T-cell (primary cell): ENCODE measurements at regions not wholly inside any gene's neighbourhood (a gene's known extent, or its start where the extent isn't known, plus 50 kb on each side); places are given as distances from the start of the nearest gene placed in this dataset.

ENCODE experiments used
- ATAC-seq, 4 experiments: fragments of 200-7000 bp in 3 of 4; fragments of 150-1000 bp in 1 of 4; cut with Tn5 transposase; replicated peaks in 1 of 4; 1 replicate in 3 of 4; 2 replicates in 1 of 4; pipeline ENCODE4 v1.10.0; 2021; ENCODE audit warnings: moderate library complexity in 3 of 4, mild to moderate bottlenecking in 2 of 4, moderate number of reproducible peaks in 1 of 4
- CTCF ChIA-PET, 2 donors: fragments of 300-600 bp; sonication (Branson Sonifier 250); formaldehyde crosslinking; loops; one replicate each; lab custom pipeline; 2022; ENCODE audit warnings: antibody characterized with exemption in 2 of 2; lab: Charles Lee
- POLR2A ChIA-PET, 2 donors: fragments of 300-600 bp; sonication (Branson Sonifier 250); formaldehyde crosslinking; loops; one replicate each; lab custom pipeline; 2022; ENCODE audit warnings: antibody characterized with exemption in 2 of 2; lab: Charles Lee
- DNase-seq, 35 experiments: peaks; one replicate each; pipeline versions ENCODE4 v3.0.0 to v3.0.0-alpha.2; 2013 to 2023
- H3K27ac ChIP-seq: one replicate; pipeline ENCODE4 v1.5.1; 2013; ENCODE audit warnings: low read length
- H3K27me3 ChIP-seq, 2 experiments: replicated peaks in 1 of 2; 1 replicate in 1 of 2; 2 replicates in 1 of 2; pipeline versions ENCODE4 v1.6.1 to v1.7.0; 2013; ENCODE audit warnings: low read length in 1 of 2, mixed read lengths in 1 of 2; ENCODE audit not compliant: control insufficient read depth in 2 of 2, insufficient read depth in 2 of 2; ENCODE audit errors: extremely low read depth in 1 of 2
- H3K36me3 ChIP-seq, 2 donors: 1 replicate in 1 of 2; 2 replicates in 1 of 2; pipeline versions ENCODE4 v1.6.1 to v1.7.0; 2013; ENCODE audit warnings: low read length in 1 of 2; ENCODE audit not compliant: control insufficient read depth in 2 of 2, insufficient read depth in 1 of 2; ENCODE audit errors: extremely low read depth in 1 of 2
- H3K4me1 ChIP-seq, 2 experiments: 1 replicate in 1 of 2; 2 replicates in 1 of 2; pipeline versions ENCODE4 v1.6.1 to v1.7.0; 2013; ENCODE audit warnings: low read length in 2 of 2, mixed read lengths in 1 of 2; ENCODE audit not compliant: insufficient read depth in 2 of 2, control insufficient read depth in 1 of 2; ENCODE audit errors: extremely low read depth in 1 of 2
- H3K4me3 ChIP-seq, 2 donors: 1 replicate in 1 of 2; 2 replicates in 1 of 2; pipeline versions ENCODE4 v1.5.1 to v1.7.0; 2013; ENCODE audit warnings: mild to moderate bottlenecking in 2 of 2, low read length in 1 of 2, moderate library complexity in 1 of 2; ENCODE audit not compliant: control insufficient read depth in 1 of 2; ENCODE audit errors: extremely low read depth in 1 of 2
- H3K9me3 ChIP-seq: 2 replicates; pipeline ENCODE4 v1.7.0; 2013
- H3K27ac Mint-ChIP-seq, 2 donors: one replicate each; pipeline ENCODE4 v1.8.0; 2020 to 2021; ENCODE audit warnings: mild to moderate bottlenecking in 2 of 2, mixed read lengths in 2 of 2
- H3K27me3 Mint-ChIP-seq, 2 donors: one replicate each; pipeline ENCODE4 v1.8.0; 2021 to 2022; ENCODE audit warnings: mixed read lengths in 2 of 2
- H3K36me3 Mint-ChIP-seq: one replicate; pipeline ENCODE4 v1.8.0; 2021; ENCODE audit warnings: mixed read lengths
- H3K4me1 Mint-ChIP-seq, 3 donors: one replicate each; pipeline ENCODE4 v1.8.0; 2020 to 2022; ENCODE audit warnings: mixed read lengths in 3 of 3, mild to moderate bottlenecking in 1 of 3
- H3K4me3 Mint-ChIP-seq, 3 donors: one replicate each; pipeline ENCODE4 v1.8.0; 2020 to 2022; ENCODE audit warnings: mild to moderate bottlenecking in 3 of 3, mixed read lengths in 3 of 3, moderate library complexity in 3 of 3
- H3K9me3 Mint-ChIP-seq, 3 donors: one replicate each; pipeline ENCODE4 v1.8.0; 2020 to 2022; ENCODE audit warnings: mixed read lengths in 3 of 3
- WGBS: methylation state at CpG from one replicate; pipeline ENCODE4 v1.1.5; 2013; ENCODE audit warnings: missing lambda C conversion rate; ENCODE audit not compliant: insufficient coverage; 5-methylcytosine and 5-hydroxymethylcytosine counted together

DNA sequence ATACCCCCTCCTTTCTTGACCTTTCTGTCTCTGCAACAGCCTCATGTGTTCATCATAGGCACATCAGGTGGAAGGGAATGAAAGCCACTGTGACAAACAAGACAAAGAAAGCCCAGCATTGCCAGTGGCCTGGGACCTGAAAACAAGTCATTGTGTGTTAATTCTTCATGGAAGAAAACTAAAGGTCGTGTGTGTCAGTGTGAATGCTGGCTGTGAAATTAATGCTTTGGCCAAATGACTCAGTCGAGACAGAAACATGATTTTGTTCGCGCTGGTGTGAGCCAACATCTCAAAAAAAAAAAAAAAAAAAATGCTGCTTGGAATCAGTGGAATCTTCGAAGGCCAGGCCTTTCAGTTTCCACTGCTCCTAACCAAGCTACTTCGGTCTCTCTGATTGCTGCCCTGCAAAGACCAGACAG, 386.5 kb upstream of the PROK2 start:
- H3K36me3 Mint-ChIP-seq = no peaks in the 10 kb centered on the region
- Histone ChIP-seq H3K4me1 (no peaks in the 10 kb centered on the region), H3K27ac (no peak overlapping the region), H3K36me3 (no peaks in the 10 kb centered on the region), H3K27me3 (peaks cover 0 to 8% of the 10 kb centered on the region in 2 experiments), H3K4me3 (no peak overlapping the region), H3K9me3 (no peaks in the 10 kb centered on the region)
- ChIA-PET POLR2A (no interaction called here), CTCF (interaction anchor here in 1 of 2 donors (0.6 kb wide), 1 partner anchor 583 kb away, joined by 4 read pairs; no protein-coding TSS in a partner anchor)
- H3K4me1 Mint-ChIP-seq = peaks cover 0 to 2% (median 1%) of the 10 kb centered on the region in 3 donors
- H3K9me3 Mint-ChIP-seq = no peaks in the 10 kb centered on the region
- WGBS = 100% methylated on average over 3 of the region's 6 CpGs
- H3K27me3 Mint-ChIP-seq = peaks cover 12 to 16% of the 10 kb centered on the region in 2 donors
- ATAC-seq (no peak), DNase-seq (no peak)
- H3K4me3 Mint-ChIP-seq = no peak overlapping the region
- H3K27ac Mint-ChIP-seq = no peak overlapping the region

GRCh38 chr3:72169561-72170472, 384.9 kb upstream of the PROK2 start:
- 82% methylated on average over 3 of the region's 5 CpGs for WGBS
- Histone ChIP-seq H3K9me3 (no peaks in the 10 kb centered on the region), H3K27me3 (no peaks in the 10 kb centered on the region), H3K4me1 (no peaks in the 10 kb centered on the region), H3K36me3 (no peaks in the 10 kb centered on the region), H3K27ac (no peak overlapping the region), H3K4me3 (no peak overlapping the region)
- CTCF ChIA-PET = no interaction called here
- ATAC-seq (no peak), DNase-seq (no peak)
- Mint-ChIP-seq H3K4me3 (no peak overlapping the region), H3K4me1 (no peaks in the 10 kb centered on the region), H3K27me3 (peaks cover 3 to 6% of the 10 kb centered on the region in 2 donors), H3K9me3 (no peaks in the 10 kb centered on the region), H3K36me3 (no peaks in the 10 kb centered on the region), H3K27ac (no peak overlapping the region)
- POLR2A ChIA-PET = no interaction called here

DNA sequence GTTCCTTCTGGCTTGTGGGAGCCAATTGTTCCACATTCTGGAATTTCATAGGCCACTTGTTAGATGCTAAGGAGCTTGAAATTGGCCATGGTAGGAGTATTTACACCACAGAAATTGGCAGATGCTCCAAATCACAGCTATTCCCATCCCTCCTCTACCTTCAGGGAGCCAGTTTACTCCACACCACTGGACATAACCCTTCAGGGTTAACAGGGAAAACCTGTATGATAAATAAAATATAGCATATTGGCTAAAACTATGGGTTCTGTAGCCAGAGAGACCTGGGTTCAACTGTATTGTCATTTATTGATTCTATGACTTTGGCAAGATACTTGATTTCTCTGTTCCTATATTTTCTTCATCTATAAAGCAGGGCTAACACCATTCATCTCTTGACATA, 384.2 kb upstream of the PROK2 start:
- Histone ChIP-seq H3K4me1 (no peaks in the 10 kb centered on the region), H3K4me3 (no peak overlapping the region), H3K27me3 (no peaks in the 10 kb centered on the region), H3K27ac (no peak overlapping the region), H3K36me3 (no peaks in the 10 kb centered on the region), H3K9me3 (no peaks in the 10 kb centered on the region)
- H3K27me3 Mint-ChIP-seq = peaks cover 3 to 4% of the 10 kb centered on the region in 2 donors
- H3K36me3 Mint-ChIP-seq = no peaks in the 10 kb centered on the region
- ChIA-PET CTCF (no interaction called here), POLR2A (no interaction called here)
- H3K9me3 Mint-ChIP-seq = no peaks in the 10 kb centered on the region
- H3K4me1 Mint-ChIP-seq = peaks cover 0 to 2% (median 0%) of the 10 kb centered on the region in 3 donors
- no peak overlapping the region for H3K27ac Mint-ChIP-seq
- H3K4me3 Mint-ChIP-seq = no peak overlapping the region
- ATAC-seq = no peak
- no peak for DNase-seq

- Mint-ChIP-seq H3K36me3 (no peaks in the 10 kb centered on the region), H3K9me3 (no peaks in the 10 kb centered on the region), H3K27ac (no peak overlapping the region), H3K27me3 (no peaks in the 10 kb centered on the region), H3K4me1 (peaks cover 0 to 2% (median 0%) of the 10 kb centered on the region in 3 donors), H3K4me3 (no peak overlapping the region)
- CTCF ChIA-PET = no interaction called here
- no peaks in the 10 kb centered on the region for H3K36me3 ChIP-seq
- no peak for ATAC-seq
- DNase-seq = no peak
- no peaks in the 10 kb centered on the region for H3K27me3 ChIP-seq
- H3K4me1 ChIP-seq = no peaks in the 10 kb centered on the region
- H3K27ac ChIP-seq = no peak overlapping the region
- no peak overlapping the region for H3K4me3 ChIP-seq
- no peaks in the 10 kb centered on the region for H3K9me3 ChIP-seq
- WGBS = no CpG with 5 or more reads among the region's 1 CpG
- POLR2A ChIA-PET = no interaction called here
Measured at GRCh38 chr3:72165808-72166207, 380.9 kb upstream of the PROK2 start.

- H3K27me3 ChIP-seq = no peaks in the 10 kb centered on the region
- H3K4me1 Mint-ChIP-seq = peaks cover 0 to 2% (median 0%) of the 10 kb centered on the region in 3 donors
- H3K27ac ChIP-seq = no peak overlapping the region
- H3K4me3 Mint-ChIP-seq = no peak overlapping the region
- H3K27ac Mint-ChIP-seq = no peak overlapping the region
- no peaks in the 10 kb centered on the region for H3K9me3 ChIP-seq
- no peaks in the 10 kb centered on the region for H3K9me3 Mint-ChIP-seq
- no peaks in the 10 kb centered on the region for H3K36me3 Mint-ChIP-seq
- no peak for DNase-seq
- no peaks in the 10 kb centered on the region for H3K27me3 Mint-ChIP-seq
- H3K4me3 ChIP-seq = no peak overlapping the region
- CTCF ChIA-PET = no interaction called here
- WGBS = 100% methylated on average over 2 of the region's 2 CpGs
- H3K36me3 ChIP-seq = no peaks in the 10 kb centered on the region
- ATAC-seq = no peak
- H3K4me1 ChIP-seq = no peaks in the 10 kb centered on the region
- POLR2A ChIA-PET = no interaction called here
Measured at GRCh38 chr3:72165317-72165716, 380.4 kb upstream of the PROK2 start.

DNA sequence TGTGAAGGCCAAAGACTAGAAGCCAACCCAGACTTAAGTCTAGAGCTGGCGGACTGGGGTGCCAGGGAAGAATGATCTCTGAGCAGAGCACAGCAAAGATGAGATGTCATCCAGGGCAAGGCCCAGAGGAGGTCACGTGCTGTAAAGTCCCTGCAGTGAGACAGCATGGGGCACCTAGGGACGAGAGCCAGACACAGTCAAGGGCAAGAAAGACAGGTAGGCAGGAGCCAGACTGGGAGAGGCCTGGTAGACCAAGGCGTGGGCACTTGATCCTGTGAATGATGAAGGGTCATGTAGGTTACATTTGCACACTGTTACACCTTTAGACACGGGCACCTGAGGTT, 379.7 kb upstream of the PROK2 start:
- Histone ChIP-seq H3K4me3 (no peak overlapping the region), H3K4me1 (no peaks in the 10 kb centered on the region), H3K9me3 (no peaks in the 10 kb centered on the region), H3K27ac (no peak overlapping the region), H3K36me3 (no peaks in the 10 kb centered on the region), H3K27me3 (peaks cover 0 to 2% of the 10 kb centered on the region in 2 experiments)
- Mint-ChIP-seq H3K27ac (no peak overlapping the region), H3K36me3 (no peaks in the 10 kb centered on the region), H3K4me1 (peaks cover 0 to 2% (median 0%) of the 10 kb centered on the region in 3 donors), H3K27me3 (no peaks in the 10 kb centered on the region), H3K9me3 (no peaks in the 10 kb centered on the region), H3K4me3 (no peak overlapping the region)
- WGBS = 77% methylated on average over 5 of the region's 5 CpGs
- ATAC-seq (no peak), DNase-seq (no peak)
- CTCF ChIA-PET = no interaction called here
- POLR2A ChIA-PET = no interaction called here
